Muscle of leg (tissue), 3 donors: ENCODE measurements at regions not wholly inside any gene's neighbourhood (a gene's known extent, or its start where the extent isn't known, plus 50 kb on each side); places are given as distances from the start of the nearest gene placed in this dataset.
"Not testable (repeated sequence)": the region's sequence is repeated elsewhere in the genome, so short reads cannot be mapped to it uniquely, and the experiment has no call there.

Source experiments
- DNase-seq: peaks from one replicate; pipeline ENCODE4 v3.0.0; 2013
- H3K27ac ChIP-seq: one replicate; pipeline ENCODE4 v1.5.1; 2013; ENCODE audit warnings: mild to moderate bottlenecking, low read length, control low read depth
- H3K27me3 ChIP-seq: one replicate; pipeline ENCODE4 v1.6.1; 2013; ENCODE audit warnings: low read length; ENCODE audit not compliant: control insufficient read depth, insufficient read depth
- H3K36me3 ChIP-seq: one replicate; pipeline ENCODE4 v1.6.1; 2013; ENCODE audit warnings: low read length; ENCODE audit not compliant: control insufficient read depth, insufficient read depth
- H3K4me1 ChIP-seq: one replicate; pipeline ENCODE4 v1.6.1; 2013; ENCODE audit warnings: low read length; ENCODE audit not compliant: control insufficient read depth, insufficient read depth
- H3K4me3 ChIP-seq: one replicate; pipeline ENCODE4 v1.5.1; 2013; ENCODE audit warnings: low read length, control low read depth
- H3K9me3 ChIP-seq: replicated peaks from 2 replicates; pipeline ENCODE4 v1.6.1; 2013; ENCODE audit warnings: low read depth, low read length; ENCODE audit not compliant: control insufficient read depth
- whole genome bisulfite sequencing: methylation state at CpG from one replicate; pipeline ENCODE4 v1.1.5; 2013; ENCODE audit warnings: missing lambda C conversion rate; ENCODE audit not compliant: insufficient coverage; 5-methylcytosine and 5-hydroxymethylcytosine counted together

DNA sequence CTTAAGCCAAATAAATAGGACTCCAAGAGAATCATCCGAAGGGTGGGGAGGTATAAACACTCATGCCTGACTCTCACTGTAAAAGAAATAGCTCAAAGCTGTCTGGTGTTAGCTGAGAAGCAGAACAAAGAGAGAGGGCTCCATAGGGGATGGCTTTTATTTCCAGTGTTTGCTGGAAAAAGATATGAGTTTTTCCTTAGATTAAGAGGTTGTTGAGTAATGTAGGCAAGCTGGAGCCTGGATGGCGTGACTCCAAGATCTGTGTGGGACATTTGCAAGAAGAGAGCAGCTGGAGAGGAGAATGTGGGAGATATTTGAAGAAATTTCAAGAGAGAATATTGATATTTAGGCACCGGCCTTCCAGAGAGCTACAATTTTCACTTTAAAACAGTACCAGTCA lies 793.7 kb upstream of the RGMB start:
- H3K9me3 ChIP-seq = no peaks in the 10 kb centered on the region
- H3K27ac ChIP-seq = no peak overlapping the region
- peak; percentile 87 for DNase-seq
- no peak overlapping the region for H3K4me3 ChIP-seq
- H3K36me3 ChIP-seq = no peaks in the 10 kb centered on the region
- H3K27me3 ChIP-seq = no peaks in the 10 kb centered on the region
- no CpG with 5 or more reads among the region's 3 CpGs for WGBS
- H3K4me1 ChIP-seq = no peaks in the 10 kb centered on the region

DNA sequence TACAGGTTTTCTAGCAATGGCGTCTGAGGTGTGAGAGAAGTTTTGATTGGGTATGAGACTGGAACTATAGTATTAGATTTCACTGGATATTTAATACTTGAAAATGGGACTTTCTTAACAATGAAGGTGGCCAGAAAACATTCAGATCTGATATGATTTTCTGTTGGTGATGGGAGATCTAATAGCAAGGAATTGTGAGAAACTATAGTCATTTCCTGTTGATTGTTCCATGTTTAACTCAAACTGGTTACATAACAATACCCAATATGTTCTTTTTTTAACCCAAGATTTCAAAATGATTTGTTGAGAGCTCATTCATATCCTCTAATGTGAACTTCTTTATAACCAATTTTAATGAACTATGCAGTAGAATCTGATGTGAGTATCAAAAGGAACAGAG lies 793.2 kb upstream of the RGMB start:
- H3K36me3 ChIP-seq = no peaks in the 10 kb centered on the region
- no peaks in the 10 kb centered on the region for H3K4me1 ChIP-seq
- no CpG with 5 or more reads among the region's 1 CpG for WGBS
- no peak overlapping the region for H3K27ac ChIP-seq
- no peaks in the 10 kb centered on the region for H3K27me3 ChIP-seq
- no peak overlapping the region for H3K4me3 ChIP-seq
- H3K9me3 ChIP-seq = no peaks in the 10 kb centered on the region
- DNase-seq = no peak

DNA sequence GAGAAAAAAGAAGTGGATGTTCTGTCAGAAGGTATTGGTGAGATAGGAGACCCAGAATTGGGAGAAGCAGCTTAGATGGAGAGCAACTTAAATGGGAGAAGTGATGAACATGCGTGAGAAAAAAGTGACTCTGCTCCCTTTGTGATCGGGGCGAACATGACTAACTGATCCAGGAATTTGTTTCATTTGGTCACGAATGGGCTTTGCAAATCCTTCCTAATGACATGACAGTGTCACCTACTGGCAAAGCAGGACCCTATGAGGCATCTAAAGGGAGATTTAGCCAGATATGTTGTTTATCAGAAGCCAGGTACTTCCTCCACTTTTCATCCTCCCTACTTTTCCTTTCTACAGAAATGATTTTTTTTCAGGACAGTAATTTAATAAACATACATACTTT lies 787.4 kb upstream of the RGMB start:
- WGBS = 83% methylated on average over 4 of the region's 4 CpGs
- no peaks in the 10 kb centered on the region for H3K4me1 ChIP-seq
- H3K27me3 ChIP-seq = no peaks in the 10 kb centered on the region
- no peak overlapping the region for H3K4me3 ChIP-seq
- DNase-seq = no peak
- H3K9me3 ChIP-seq = no peaks in the 10 kb centered on the region
- H3K27ac ChIP-seq = no peak overlapping the region
- H3K36me3 ChIP-seq = no peaks in the 10 kb centered on the region

DNA sequence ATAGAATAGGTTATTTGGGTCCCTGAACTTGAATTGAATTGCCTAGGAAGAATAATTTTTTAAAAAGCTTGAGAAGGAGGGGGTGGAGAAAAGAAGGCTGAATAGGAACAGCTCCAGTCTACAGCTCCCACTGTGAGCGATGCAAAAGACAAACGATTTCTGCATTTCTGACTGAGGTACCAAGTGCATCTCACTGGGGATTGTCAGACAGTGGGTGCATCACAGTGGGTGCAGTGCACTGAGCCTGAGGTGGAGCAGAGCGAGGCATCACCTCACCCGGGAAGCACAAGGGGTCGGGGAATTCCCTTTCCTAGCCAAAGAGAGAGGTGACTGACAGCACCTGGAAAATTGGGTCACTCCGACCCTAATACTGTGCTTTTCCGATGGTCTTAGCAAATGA lies 782.2 kb upstream of the RGMB start:
- no peaks in the 10 kb centered on the region for H3K27me3 ChIP-seq
- H3K4me1 ChIP-seq = no peaks in the 10 kb centered on the region
- H3K4me3 ChIP-seq = no peak overlapping the region
- no peak for DNase-seq
- no peaks in the 10 kb centered on the region for H3K9me3 ChIP-seq
- 98% methylated on average over 5 of the region's 7 CpGs for WGBS
- H3K27ac ChIP-seq = no peak overlapping the region
- H3K36me3 ChIP-seq = no peaks in the 10 kb centered on the region

DNA sequence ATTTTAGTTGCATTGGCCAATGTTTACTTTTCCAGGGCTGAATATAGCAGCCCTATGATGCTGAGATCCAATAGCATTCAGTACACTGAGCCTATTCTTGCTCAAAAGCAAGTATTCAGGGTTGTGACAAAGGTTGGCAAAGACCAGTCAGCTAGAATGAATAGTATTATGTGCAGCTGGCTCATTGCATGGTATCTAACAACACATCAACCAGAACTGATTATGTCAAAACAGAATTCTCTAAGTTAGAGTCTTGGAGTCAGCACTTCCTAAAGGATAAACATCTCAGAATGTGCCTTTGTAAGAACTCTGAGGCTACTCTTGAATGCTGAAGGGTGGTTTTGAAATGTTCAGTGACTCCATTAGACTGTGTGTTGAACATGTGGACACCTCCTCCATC lies 774.5 kb upstream of the RGMB start:
- no peaks in the 10 kb centered on the region for H3K4me1 ChIP-seq
- DNase-seq = peak; percentile 64
- no peak overlapping the region for H3K4me3 ChIP-seq
- no peaks in the 10 kb centered on the region for H3K36me3 ChIP-seq
- no peak overlapping the region for H3K27ac ChIP-seq
- no peaks in the 10 kb centered on the region for H3K27me3 ChIP-seq
- H3K9me3 ChIP-seq = no peaks in the 10 kb centered on the region

DNA sequence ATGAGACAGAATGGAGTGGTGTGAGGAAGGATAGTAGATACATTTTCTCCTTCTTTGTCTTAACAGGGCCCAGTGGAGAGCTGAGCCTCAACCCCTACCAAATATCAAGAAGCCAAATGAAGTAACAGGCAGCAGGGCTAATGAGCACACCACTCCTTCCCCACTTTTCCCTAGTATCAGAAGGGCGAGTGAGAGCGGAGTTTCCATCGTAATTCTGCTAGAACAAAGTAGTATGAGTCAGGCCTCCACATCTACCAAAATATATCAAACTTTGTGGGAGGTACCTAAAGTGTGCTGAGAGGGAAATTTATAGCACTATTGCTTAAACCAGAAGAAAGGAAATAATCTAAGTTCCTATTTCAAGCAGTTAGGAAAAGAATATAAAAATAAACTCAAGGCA lies 769.0 kb upstream of the RGMB start:
- H3K27me3 ChIP-seq = no peaks in the 10 kb centered on the region
- H3K4me3 ChIP-seq = no peak overlapping the region
- no peaks in the 10 kb centered on the region for H3K36me3 ChIP-seq
- H3K4me1 ChIP-seq = no peaks in the 10 kb centered on the region
- no peaks in the 10 kb centered on the region for H3K9me3 ChIP-seq
- no peak overlapping the region for H3K27ac ChIP-seq
- DNase-seq = no peak
- WGBS = no CpG with 5 or more reads among the region's 3 CpGs

DNA sequence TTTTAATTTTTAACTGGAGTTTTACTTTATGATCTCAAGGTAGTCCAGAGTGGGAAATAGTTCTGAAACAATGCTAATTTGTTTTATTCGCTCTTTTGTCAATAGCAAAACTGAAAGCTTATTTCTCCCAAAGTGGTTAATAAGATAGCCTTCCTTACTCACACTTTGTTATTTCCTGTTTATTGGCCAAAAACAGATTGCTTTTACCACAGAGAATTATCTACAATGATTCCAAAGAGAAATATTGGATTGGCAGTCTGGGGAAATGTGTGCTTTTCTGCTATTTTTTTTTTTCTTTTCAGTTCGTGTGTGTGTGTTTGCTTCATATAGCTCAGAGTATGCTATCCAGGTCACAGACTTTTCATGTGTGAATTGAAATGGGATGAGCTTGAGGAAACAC lies 756.7 kb upstream of the RGMB start:
- no peak overlapping the region for H3K4me3 ChIP-seq
- no peak for DNase-seq
- H3K27me3 ChIP-seq = no peaks in the 10 kb centered on the region
- H3K27ac ChIP-seq = no peak overlapping the region
- H3K4me1 ChIP-seq = no peaks in the 10 kb centered on the region
- H3K9me3 ChIP-seq = no peaks in the 10 kb centered on the region
- no peaks in the 10 kb centered on the region for H3K36me3 ChIP-seq
- no CpG with 5 or more reads among the region's 2 CpGs for WGBS

DNA sequence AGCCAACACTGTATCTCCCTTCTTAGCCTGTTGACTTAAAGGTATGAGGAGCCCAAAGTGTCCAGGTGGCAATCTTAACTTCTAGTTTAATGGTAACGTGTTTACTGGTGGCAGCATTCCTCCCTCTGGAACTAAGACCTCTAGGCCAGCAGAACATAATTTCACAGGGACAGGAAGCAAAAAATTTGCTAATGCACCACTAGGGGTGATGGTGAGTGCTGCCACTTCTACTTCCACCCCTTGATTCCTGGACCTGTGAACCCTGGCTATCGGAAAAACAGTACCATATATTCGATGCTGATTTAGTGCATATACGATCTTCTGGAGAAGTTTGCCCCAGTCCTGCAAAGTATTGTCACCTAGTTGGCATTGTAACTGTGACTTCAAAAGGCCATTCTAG lies 743.2 kb upstream of the RGMB start:
- not testable (repeated sequence) for H3K9me3 ChIP-seq, H3K27ac ChIP-seq, H3K4me1 ChIP-seq, H3K4me3 ChIP-seq, H3K27me3 ChIP-seq, DNase-seq, H3K36me3 ChIP-seq
- WGBS = no CpG with 5 or more reads among the region's 4 CpGs

DNA sequence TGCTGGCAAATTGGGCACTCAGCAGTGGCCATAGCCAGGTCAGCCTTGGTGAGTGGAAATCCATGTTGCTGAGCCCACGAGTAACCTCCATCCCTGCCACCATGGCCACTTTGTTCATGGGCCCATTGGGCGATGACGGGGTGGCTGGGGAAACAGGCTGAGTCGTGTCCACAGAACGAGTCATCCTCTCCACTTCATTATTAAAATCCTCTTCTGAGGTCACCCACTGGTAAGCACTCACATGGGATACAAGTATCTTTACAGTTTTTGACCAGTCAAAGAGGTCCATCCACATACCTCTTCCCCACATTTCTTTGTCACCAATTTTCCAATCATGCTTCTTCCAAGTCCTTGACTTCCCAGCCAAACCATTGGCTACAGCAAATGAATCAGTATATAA lies 742.4 kb upstream of the RGMB start:
- H3K36me3 ChIP-seq, DNase-seq, H3K9me3 ChIP-seq, H3K4me1 ChIP-seq, H3K27ac ChIP-seq, H3K4me3 ChIP-seq, H3K27me3 ChIP-seq: not testable (repeated sequence)
- WGBS = 63% methylated on average over 4 of the region's 5 CpGs

DNA sequence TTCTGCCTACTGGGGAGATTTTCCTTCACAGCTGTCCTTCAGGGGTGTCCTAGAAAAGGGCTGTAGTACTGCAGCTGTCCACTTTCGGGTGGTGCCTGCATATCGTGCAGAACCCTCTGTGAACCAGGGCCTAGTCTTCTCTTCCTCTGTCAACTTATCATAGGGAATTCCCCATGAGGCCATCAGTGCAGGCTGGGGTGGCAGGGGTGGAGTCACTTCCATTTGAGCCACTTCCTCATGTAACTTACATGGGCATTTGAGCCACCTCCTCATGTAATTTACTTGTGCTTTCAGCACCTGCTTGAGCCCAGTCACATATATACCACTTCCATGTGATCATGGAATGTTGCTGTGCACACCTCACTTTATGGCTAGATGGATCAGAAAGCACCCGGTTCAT lies 742.0 kb upstream of the RGMB start:
- no peak for DNase-seq
- Histone ChIP-seq H3K9me3 (no peaks in the 10 kb centered on the region), H3K27me3 (no peaks in the 10 kb centered on the region), H3K27ac (no peak overlapping the region), H3K4me1 (no peaks in the 10 kb centered on the region), H3K4me3 (no peak overlapping the region), H3K36me3 (no peaks in the 10 kb centered on the region)
- WGBS = no CpG with 5 or more reads among the region's 3 CpGs

DNA sequence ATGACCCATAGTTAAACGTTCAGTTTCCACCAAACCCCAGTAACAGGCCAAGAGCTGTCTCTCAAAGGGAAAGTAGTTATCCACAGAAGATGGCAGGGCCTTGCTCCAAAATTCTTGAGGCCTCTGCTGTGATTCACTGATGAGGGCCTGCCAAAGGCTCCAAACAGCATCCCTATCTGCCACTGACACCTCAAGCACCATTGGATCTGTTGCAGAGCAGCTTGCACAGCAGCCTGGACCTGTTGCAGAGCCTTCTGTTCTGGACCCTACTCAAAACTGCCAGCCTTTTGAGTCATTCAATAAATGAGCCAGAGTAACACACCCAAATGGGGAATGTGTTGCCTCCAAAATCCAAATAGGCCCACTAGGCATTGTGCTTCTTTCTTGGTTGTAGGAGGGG lies 741.5 kb upstream of the RGMB start:
- no peaks in the 10 kb centered on the region for H3K9me3 ChIP-seq
- no peaks in the 10 kb centered on the region for H3K4me1 ChIP-seq
- H3K36me3 ChIP-seq = no peaks in the 10 kb centered on the region
- no peak overlapping the region for H3K27ac ChIP-seq
- H3K27me3 ChIP-seq = no peaks in the 10 kb centered on the region
- no peak overlapping the region for H3K4me3 ChIP-seq
- 60% methylated on average over 1 of the region's 1 CpG for WGBS
- DNase-seq = no peak
